Right atrium auricular region (tissue), 2 donors: ENCODE measurements at regions not wholly inside any gene's neighbourhood (a gene's known extent, or its start where the extent isn't known, plus 50 kb on each side); places are given as distances from the start of the nearest gene placed in this dataset.
A peak's percentile ranks its signal among the peaks of the same experiment; 100 is the strongest.
"Not testable (repeated sequence)": the region's sequence is repeated elsewhere in the genome, so short reads cannot be mapped to it uniquely, and the experiment has no call there.

Source experiments
- DNase-seq: peaks from one replicate; pipeline ENCODE4 v3.0.0-alpha.2; 2019; ENCODE audit warnings: low spot score
- H3K27ac ChIP-seq, 2 donors: fragments of 200-600 bp; sonication (generic); 1 replicate in 1 of 2; 2 replicates in 1 of 2; pipeline ENCODE4 v1.5.1; 2016 to 2019
- H3K27me3 ChIP-seq, 2 donors: fragments of 200-600 bp; sonication (generic); one replicate each; pipeline versions ENCODE4 v1.5.1 to v1.6.0; 2017 to 2019
- H3K36me3 ChIP-seq: fragments of 200-600 bp; sonication (generic); one replicate; pipeline ENCODE4 v1.5.1; 2016
- H3K4me1 ChIP-seq, 2 donors: fragments of 200-600 bp; sonication (generic); one replicate each; pipeline versions ENCODE4 v1.5.1 to v1.6.0; 2017 to 2019
- H3K4me3 ChIP-seq, 2 donors: fragments of 200-600 bp; sonication (generic); 1 replicate in 1 of 2; 2 replicates in 1 of 2; pipeline ENCODE4 v1.5.1; 2017 to 2019; ENCODE audit warnings: mild to moderate bottlenecking in 1 of 2, moderate library complexity in 1 of 2
- H3K9me3 ChIP-seq, 2 donors: fragments of 200-600 bp; sonication (generic); one replicate each; pipeline ENCODE4 v1.5.1; 2019
- CTCF ChIP-seq, 2 donors: fragments of 200-600 bp; sonication (generic); IDR thresholded peaks; one replicate each; pipeline ENCODE4 v1.5.1; 2019; ENCODE audit warnings: antibody characterized with exemption in 2 of 2

GRCh38 chr3:152591515-152591914 lies 243.4 kb upstream of the P2RY1 start:
- no peak for TF ChIP-seq CTCF (IDR thresholded peaks at IDR 0.05)
- H3K4me1 ChIP-seq = peaks cover 0 to 4% of the 10 kb centered on the region in 2 donors
- no peaks in the 10 kb centered on the region for H3K36me3 ChIP-seq
- no peak overlapping the region for H3K27ac ChIP-seq
- H3K27me3 ChIP-seq = no peaks in the 10 kb centered on the region
- H3K4me3 ChIP-seq = no peak overlapping the region
- no peak for DNase-seq
- H3K9me3 ChIP-seq = no peaks in the 10 kb centered on the region

- H3K27me3 ChIP-seq = no peaks in the 10 kb centered on the region
- H3K27ac ChIP-seq = no peak overlapping the region
- no peaks in the 10 kb centered on the region for H3K9me3 ChIP-seq
- no peaks in the 10 kb centered on the region for H3K36me3 ChIP-seq
- TF ChIP-seq CTCF (IDR thresholded peaks at IDR 0.05) = no peak
- H3K4me1 ChIP-seq = peaks cover 0 to 12% of the 10 kb centered on the region in 2 donors
- DNase-seq = no peak
- no peak overlapping the region for H3K4me3 ChIP-seq
Measured at GRCh38 chr3:152593242-152593641, 241.7 kb upstream of the P2RY1 start.

GRCh38 chr3:152595975-152596821 lies 238.7 kb upstream of the P2RY1 start:
- Histone ChIP-seq H3K4me3 (no peak overlapping the region), H3K36me3 (no peaks in the 10 kb centered on the region), H3K9me3 (no peaks in the 10 kb centered on the region), H3K27me3 (no peaks in the 10 kb centered on the region), H3K27ac (peak overlapping the region; percentile 54 to 80), H3K4me1 (peaks cover 0 to 12% of the 10 kb centered on the region in 2 donors)
- TF ChIP-seq CTCF (IDR thresholded peaks at IDR 0.05) = no peak
- DNase-seq = no peak

GRCh38 chr3:152596832-152597231 lies 238.1 kb upstream of the P2RY1 start:
- peaks cover 0 to 12% of the 10 kb centered on the region in 2 donors for H3K4me1 ChIP-seq
- H3K4me3 ChIP-seq, H3K27me3 ChIP-seq, H3K9me3 ChIP-seq, DNase-seq, H3K36me3 ChIP-seq: not testable (repeated sequence)
- peak overlapping the region; percentile 54 to 80 for H3K27ac ChIP-seq

- Histone ChIP-seq H3K27ac (no peak overlapping the region), H3K4me1 (no peaks in the 10 kb centered on the region), H3K36me3 (no peaks in the 10 kb centered on the region), H3K4me3 (no peak overlapping the region), H3K9me3 (peaks cover 0 to 15% of the 10 kb centered on the region in 2 donors), H3K27me3 (no peaks in the 10 kb centered on the region)
- no peak for DNase-seq
- no peak for TF ChIP-seq CTCF (IDR thresholded peaks at IDR 0.05)
Measured at GRCh38 chr3:152606146-152606545, 228.8 kb upstream of the P2RY1 start.

GRCh38 chr3:152607179-152607578 lies 227.8 kb upstream of the P2RY1 start:
- no peak for DNase-seq
- no peak for TF ChIP-seq CTCF (IDR thresholded peaks at IDR 0.05)
- no peaks in the 10 kb centered on the region for H3K36me3 ChIP-seq
- H3K27ac ChIP-seq = no peak overlapping the region
- H3K4me1 ChIP-seq = no peaks in the 10 kb centered on the region
- no peaks in the 10 kb centered on the region for H3K27me3 ChIP-seq
- H3K9me3 ChIP-seq = peaks cover 0 to 15% of the 10 kb centered on the region in 2 donors
- no peak overlapping the region for H3K4me3 ChIP-seq
